ENCODE measurements at regions not wholly inside any gene's neighbourhood (a gene's known extent, or its start where the extent isn't known, plus 50 kb on each side); places are given as distances from the start of the nearest gene placed in this dataset.

DNA sequence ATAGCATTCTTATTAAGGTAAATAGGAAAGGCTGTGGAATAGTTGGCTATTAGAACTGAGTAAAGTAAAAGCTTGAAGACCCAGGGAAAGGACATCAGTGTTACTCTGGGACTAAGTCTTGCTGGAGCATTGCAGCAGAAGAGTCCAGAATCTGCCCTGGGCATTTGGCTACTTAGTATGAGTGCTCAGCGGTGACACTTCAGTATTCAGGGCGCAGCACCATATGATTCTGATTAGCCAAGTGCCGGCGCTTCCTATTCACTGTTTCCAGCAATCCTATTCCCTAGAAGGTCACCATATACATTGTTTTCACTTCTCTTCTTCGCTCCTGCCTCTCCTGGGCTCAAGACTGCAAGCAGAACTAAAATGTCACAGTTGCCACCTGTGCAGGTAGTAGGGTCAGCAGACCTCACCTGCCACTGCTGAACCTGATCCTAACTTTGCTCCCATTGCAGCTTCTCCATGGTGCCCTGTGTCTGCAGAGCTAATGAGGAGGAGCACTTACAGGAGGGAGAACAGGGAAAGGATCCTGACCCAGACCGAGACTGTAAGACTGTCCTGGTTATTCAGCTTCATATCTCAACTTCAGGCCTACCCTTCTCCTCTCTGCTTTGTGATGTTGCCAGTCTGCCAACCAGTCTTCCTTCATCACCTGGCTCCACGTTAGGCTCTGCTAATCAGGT, 313.6 kb upstream of the PIK3R1 start:
- Mint-ChIP-seq H3K4me1 (no peaks in the 10 kb centered on the region), H3K27ac (no peak overlapping the region), H3K4me3 (no peak overlapping the region), H3K27me3 (ENCODE audit: low read depth) (no peaks in the 10 kb centered on the region), H3K36me3 (no peaks in the 10 kb centered on the region), H3K9me3 (no peaks in the 10 kb centered on the region)
- ATAC-seq (no peak), DNase-seq (ENCODE audit: low spot score) (no peak)
- ChIA-PET POLR2A (no interaction called here), CTCF (no interaction called here)
- TF ChIP-seq ZNF263 (CRISPR knock-in tag; IDR thresholded peaks at IDR 0.05; ENCODE audit: low read depth) (no peak), IRF2 (CRISPR knock-in tag; IDR thresholded peaks at IDR 0.05; ENCODE audit: borderline replicate concordance, low read depth) (no peak), ZNF232 (CRISPR knock-in tag; IDR thresholded peaks at IDR 0.05) (no peak), MYBL2 (CRISPR knock-in tag; IDR thresholded peaks at IDR 0.05) (no peak), ZNF317 (CRISPR knock-in tag; IDR thresholded peaks at IDR 0.05; ENCODE audit: borderline replicate concordance, low read depth) (no peak), E2F5 (CRISPR knock-in tag; IDR thresholded peaks at IDR 0.05) (no peak)
- TF ChIP-seq, protein P1, sequence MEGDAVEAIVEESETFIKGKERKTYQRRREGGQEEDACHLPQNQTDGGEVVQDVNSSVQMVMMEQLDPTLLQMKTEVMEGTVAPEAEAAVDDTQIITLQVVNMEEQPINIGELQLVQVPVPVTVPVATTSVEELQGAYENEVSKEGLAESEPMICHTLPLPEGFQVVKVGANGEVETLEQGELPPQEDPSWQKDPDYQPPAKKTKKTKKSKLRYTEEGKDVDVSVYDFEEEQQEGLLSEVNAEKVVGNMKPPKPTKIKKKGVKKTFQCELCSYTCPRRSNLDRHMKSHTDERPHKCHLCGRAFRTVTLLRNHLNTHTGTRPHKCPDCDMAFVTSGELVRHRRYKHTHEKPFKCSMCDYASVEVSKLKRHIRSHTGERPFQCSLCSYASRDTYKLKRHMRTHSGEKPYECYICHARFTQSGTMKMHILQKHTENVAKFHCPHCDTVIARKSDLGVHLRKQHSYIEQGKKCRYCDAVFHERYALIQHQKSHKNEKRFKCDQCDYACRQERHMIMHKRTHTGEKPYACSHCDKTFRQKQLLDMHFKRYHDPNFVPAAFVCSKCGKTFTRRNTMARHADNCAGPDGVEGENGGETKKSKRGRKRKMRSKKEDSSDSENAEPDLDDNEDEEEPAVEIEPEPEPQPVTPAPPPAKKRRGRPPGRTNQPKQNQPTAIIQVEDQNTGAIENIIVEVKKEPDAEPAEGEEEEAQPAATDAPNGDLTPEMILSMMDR (IDR thresholded peaks at IDR 0.05), result no peak
- TF ChIP-seq, protein P2, sequence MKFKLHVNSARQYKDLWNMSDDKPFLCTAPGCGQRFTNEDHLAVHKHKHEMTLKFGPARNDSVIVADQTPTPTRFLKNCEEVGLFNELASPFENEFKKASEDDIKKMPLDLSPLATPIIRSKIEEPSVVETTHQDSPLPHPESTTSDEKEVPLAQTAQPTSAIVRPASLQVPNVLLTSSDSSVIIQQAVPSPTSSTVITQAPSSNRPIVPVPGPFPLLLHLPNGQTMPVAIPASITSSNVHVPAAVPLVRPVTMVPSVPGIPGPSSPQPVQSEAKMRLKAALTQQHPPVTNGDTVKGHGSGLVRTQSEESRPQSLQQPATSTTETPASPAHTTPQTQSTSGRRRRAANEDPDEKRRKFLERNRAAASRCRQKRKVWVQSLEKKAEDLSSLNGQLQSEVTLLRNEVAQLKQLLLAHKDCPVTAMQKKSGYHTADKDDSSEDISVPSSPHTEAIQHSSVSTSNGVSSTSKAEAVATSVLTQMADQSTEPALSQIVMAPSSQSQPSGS (CRISPR knock-in tag; IDR thresholded peaks at IDR 0.05; ENCODE audit: borderline replicate concordance, low read depth), result no peak

- Mint-ChIP-seq H3K36me3 (peaks cover 4% of the 10 kb centered on the region; the same call in 1 of the 2 replicates), H3K9me3 (peaks cover 8% of the 10 kb centered on the region), H3K27me3 (ENCODE audit: low read depth) (no peaks in the 10 kb centered on the region), H3K4me3 (no peak overlapping the region), H3K4me1 (no peaks in the 10 kb centered on the region), H3K27ac (no peak overlapping the region)
- POLR2A ChIA-PET, result no interaction called here
- DNase-seq (ENCODE audit: low spot score), result no peak
- CTCF ChIA-PET, result no interaction called here
- ATAC-seq, result no peak
- no peak for TF ChIP-seq NR3C1 (CRISPR knock-in tag; conservative IDR thresholded peaks at IDR 0.05; ENCODE audit: low read depth)
- TF ChIP-seq SMAD4 (CRISPR knock-in tag; IDR thresholded peaks at IDR 0.05), result no peak
- TF ChIP-seq, protein P3, sequence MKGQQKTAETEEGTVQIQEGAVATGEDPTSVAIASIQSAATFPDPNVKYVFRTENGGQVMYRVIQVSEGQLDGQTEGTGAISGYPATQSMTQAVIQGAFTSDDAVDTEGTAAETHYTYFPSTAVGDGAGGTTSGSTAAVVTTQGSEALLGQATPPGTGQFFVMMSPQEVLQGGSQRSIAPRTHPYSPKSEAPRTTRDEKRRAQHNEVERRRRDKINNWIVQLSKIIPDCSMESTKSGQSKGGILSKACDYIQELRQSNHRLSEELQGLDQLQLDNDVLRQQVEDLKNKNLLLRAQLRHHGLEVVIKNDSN (CRISPR knock-in tag; IDR thresholded peaks at IDR 0.05), result no peak
- TF ChIP-seq, protein P4, sequence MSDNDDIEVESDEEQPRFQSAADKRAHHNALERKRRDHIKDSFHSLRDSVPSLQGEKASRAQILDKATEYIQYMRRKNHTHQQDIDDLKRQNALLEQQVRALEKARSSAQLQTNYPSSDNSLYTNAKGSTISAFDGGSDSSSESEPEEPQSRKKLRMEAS (CRISPR knock-in tag; IDR thresholded peaks at IDR 0.05), result no peak
- TF ChIP-seq STAT6 (CRISPR knock-in tag; conservative IDR thresholded peaks at IDR 0.05; ENCODE audit: low read depth), result no peak
- TF ChIP-seq SP1 (CRISPR knock-in tag; conservative IDR thresholded peaks at IDR 0.05), result no peak
- TF ChIP-seq, protein P5, sequence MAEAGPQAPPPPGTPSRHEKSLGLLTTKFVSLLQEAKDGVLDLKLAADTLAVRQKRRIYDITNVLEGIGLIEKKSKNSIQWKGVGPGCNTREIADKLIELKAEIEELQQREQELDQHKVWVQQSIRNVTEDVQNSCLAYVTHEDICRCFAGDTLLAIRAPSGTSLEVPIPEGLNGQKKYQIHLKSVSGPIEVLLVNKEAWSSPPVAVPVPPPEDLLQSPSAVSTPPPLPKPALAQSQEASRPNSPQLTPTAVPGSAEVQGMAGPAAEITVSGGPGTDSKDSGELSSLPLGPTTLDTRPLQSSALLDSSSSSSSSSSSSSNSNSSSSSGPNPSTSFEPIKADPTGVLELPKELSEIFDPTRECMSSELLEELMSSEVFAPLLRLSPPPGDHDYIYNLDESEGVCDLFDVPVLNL (CRISPR knock-in tag; IDR thresholded peaks at IDR 0.05; ENCODE audit: borderline replicate concordance, low read depth), result no peak
- TF ChIP-seq, protein P1 (IDR thresholded peaks at IDR 0.05), result no peak
- no peak for TF ChIP-seq ZNF671 (CRISPR knock-in tag; IDR thresholded peaks at IDR 0.05)
- TF ChIP-seq ZNF416 (CRISPR knock-in tag; IDR thresholded peaks at IDR 0.05), result no peak
- no peak for TF ChIP-seq ZNF138 (CRISPR knock-in tag; conservative IDR thresholded peaks at IDR 0.05)
- no peak for TF ChIP-seq FOXJ3 (CRISPR knock-in tag; IDR thresholded peaks at IDR 0.05; ENCODE audit: borderline replicate concordance)
- no peak for TF ChIP-seq TP53 (CRISPR knock-in tag; IDR thresholded peaks at IDR 0.05)
- TF ChIP-seq ZBTB43 (CRISPR knock-in tag; IDR thresholded peaks at IDR 0.05), result no peak
- TF ChIP-seq TEAD1 (CRISPR knock-in tag; IDR thresholded peaks at IDR 0.05), result no peak
These were observed 315.0 kb upstream of the PIK3R1 start for GRCh38 chr5:67900514-67900913.

All from WTC11 (cell line).